ENCODE measurements at regions not wholly inside any gene's neighbourhood (a gene's known extent, or its start where the extent isn't known, plus 50 kb on each side); places are given as distances from the start of the nearest gene placed in this dataset.

GRCh38 chr5:73274121-73274520 lies 101.1 kb downstream of the TMEM174 start:
- WGBS (ENCODE audit: extremely low coverage, insufficient read length, low lambda C conversion rate) = no CpG with 5 or more reads among the region's 3 CpGs
- no peaks in the 10 kb centered on the region for H3K36me3 Mint-ChIP-seq (ENCODE audit: insufficient read depth in 1 of 3, low read depth in 3 of 3)
- H3K4me3 Mint-ChIP-seq = no peak overlapping the region
- no peak overlapping the region for H3K4me2 ChIP-seq (ENCODE audit: insufficient read depth, insufficient read length, low read length)
- no peak overlapping the region for H4K91ac ChIP-seq (ENCODE audit: insufficient read length, low read depth, low read length)
- no peak overlapping the region for H3K27ac Mint-ChIP-seq
- H3K9ac ChIP-seq (ENCODE audit: extremely low read depth, insufficient read length, low read length) = no peak overlapping the region
- no peak for TF ChIP-seq CTCF (conservative IDR thresholded peaks at IDR 0.05)
- no peak overlapping the region for H3K56ac ChIP-seq (ENCODE audit: insufficient read length, low read depth, low read length)
- H2AK5ac ChIP-seq (ENCODE audit: insufficient read length, low read length) = no peak overlapping the region
- H3K18ac ChIP-seq (ENCODE audit: insufficient read length, low read depth, low read length) = no peak overlapping the region
- H3K4me1 Mint-ChIP-seq = peaks cover 2 to 7% of the 10 kb centered on the region in 2 experiments; a peak in 2 of 4 replicates
- H4K8ac ChIP-seq (replicated peaks; ENCODE audit: insufficient read length, low read depth, low read length) = no peak overlapping the region
- H3K4me1 ChIP-seq (ENCODE audit: insufficient read depth, low read length) = no peaks in the 10 kb centered on the region
- H2BK15ac ChIP-seq (ENCODE audit: low read depth, low read length) = no peak overlapping the region
- H3K79me2 ChIP-seq (ENCODE audit: insufficient read depth, low read length) = no peaks in the 10 kb centered on the region
- H3K9me3 ChIP-seq (ENCODE audit: control insufficient read depth, low read depth, low read length) = no peaks in the 10 kb centered on the region
- H2BK5ac ChIP-seq (ENCODE audit: insufficient read length, low read length) = no peak overlapping the region
- H2AFZ ChIP-seq (ENCODE audit: low read length) = no peak overlapping the region
- no peak overlapping the region for H2BK20ac ChIP-seq (ENCODE audit: low read depth, low read length, poor library complexity, severe bottlenecking)
- no peak overlapping the region for H3K23ac ChIP-seq (ENCODE audit: insufficient read length, low read depth, low read length)
- H3K27me3 ChIP-seq (ENCODE audit: insufficient read depth, low read length) = no peaks in the 10 kb centered on the region
- H2BK120ac ChIP-seq (ENCODE audit: low read depth, low read length, poor library complexity, severe bottlenecking) = no peak overlapping the region
- no peak overlapping the region for H3T11ph ChIP-seq (ENCODE audit: low read length)
- H2BK12ac ChIP-seq (ENCODE audit: insufficient read length, low read depth, low read length) = no peak overlapping the region
- no peaks in the 10 kb centered on the region for H3K23me2 ChIP-seq (ENCODE audit: insufficient read length, low read depth, low read length, poor library complexity, severe bottlenecking)
- DNase-seq = no peak
- no peak overlapping the region for H3K4ac ChIP-seq (ENCODE audit: low read depth, low read length)
- no peaks in the 10 kb centered on the region for H4K20me1 ChIP-seq (ENCODE audit: control insufficient read depth, insufficient read depth, insufficient read length)
- no peaks in the 10 kb centered on the region for H3K79me1 ChIP-seq (ENCODE audit: insufficient read depth, low read depth, low read length, poor library complexity, severe bottlenecking)
- H4K5ac ChIP-seq (ENCODE audit: insufficient read length, low read depth, low read length) = no peak overlapping the region
- H3K27ac ChIP-seq (ENCODE audit: insufficient read length, low read depth, low read length) = no peak overlapping the region
- no peaks in the 10 kb centered on the region for H3K9me3 Mint-ChIP-seq
- H3K27me3 Mint-ChIP-seq (ENCODE audit: low read depth) = peaks cover 26% of the 10 kb centered on the region
- no peak overlapping the region for H3K14ac ChIP-seq (ENCODE audit: insufficient read depth, low read length)

Data from H9 (cell line).